DND-41 (cell line): ENCODE measurements at regions not wholly inside any gene's neighbourhood (a gene's known extent, or its start where the extent isn't known, plus 50 kb on each side); places are given as distances from the start of the nearest gene placed in this dataset.

Experiments
- CTCF ChIP-seq: IDR thresholded peaks from 2 replicates; pipeline ENCODE4 v1.5.1; 2012; ENCODE audit warnings: borderline replicate concordance, low read length, moderate library complexity, mild to moderate bottlenecking; ENCODE audit not compliant: poor library complexity, severe bottlenecking; ENCODE audit errors: extremely low read depth
- EZH2 ChIP-seq: IDR thresholded peaks from 3 replicates; pipeline ENCODE4 v1.6.1; 2012; ENCODE audit warnings: borderline replicate concordance, low read depth, mild to moderate bottlenecking, moderate library complexity, low read length, inconsistent platforms; ENCODE audit not compliant: severe bottlenecking

- TF ChIP-seq CTCF, result no peak
- TF ChIP-seq EZH2, result no peak
These were observed 144.9 kb upstream of the HDAC9 start for GRCh38 chr7:18350678-18351077.
